ENCODE measurements at regions not wholly inside any gene's neighbourhood (a gene's known extent, or its start where the extent isn't known, plus 50 kb on each side); places are given as distances from the start of the nearest gene placed in this dataset.

GRCh38 chr9:15113288-15113687 lies 193.7 kb downstream of the TTC39B start:
- H2AFZ ChIP-seq (ENCODE audit: low read length): no peak overlapping the region
- no peaks in the 10 kb centered on the region for H3K9me3 ChIP-seq (ENCODE audit: insufficient read depth in 2 of 2, low read depth in 1 of 2, low read length in 1 of 2)
- H4K20me1 ChIP-seq (replicated peaks in 1 of 2; ENCODE audit: control insufficient read depth in 1 of 2, insufficient read depth in 2 of 2, low read length in 2 of 2): no peaks in the 10 kb centered on the region
- H3K27me3 ChIP-seq (replicated peaks in 1 of 4; ENCODE audit: control insufficient read depth in 3 of 4, extremely low read depth in 1 of 4, insufficient read depth in 3 of 4, low read length in 3 of 4): no peaks in the 10 kb centered on the region
- no peaks in the 10 kb centered on the region for H3K79me2 ChIP-seq (ENCODE audit: control insufficient read depth in 1 of 2, insufficient read depth in 2 of 2, low read length in 2 of 2)
- H4K91ac ChIP-seq (replicated peaks; ENCODE audit: insufficient read length, low read length): no peak overlapping the region
- no peak overlapping the region for H4K5ac ChIP-seq (ENCODE audit: insufficient read length, low read depth, low read length)
- no peak overlapping the region for H3K23ac ChIP-seq (ENCODE audit: insufficient read length)
- H4K8ac ChIP-seq (ENCODE audit: extremely low read depth, insufficient read depth, low read length): no peak overlapping the region
- POLR2A ChIA-PET (ENCODE audit: partially characterized antibody): no interaction called here
- H2BK5ac ChIP-seq (ENCODE audit: low read depth, low read length): no peak overlapping the region
- no peaks in the 10 kb centered on the region for H3K23me2 ChIP-seq (ENCODE audit: low read depth, low read length)
- no peak overlapping the region for H2AK5ac ChIP-seq (ENCODE audit: low read depth, low read length)
- H2BK120ac ChIP-seq (replicated peaks; ENCODE audit: low read depth, low read length): no peak overlapping the region
- H3K18ac ChIP-seq (ENCODE audit: extremely low read depth, low read length): no peak overlapping the region
- DNase-seq (ENCODE audit: low read depth in 1 of 2, low spot score in 2 of 2) (no peak), FAIRE-seq (no peak)
- no peaks in the 10 kb centered on the region for H3K36me3 ChIP-seq (ENCODE audit: control insufficient read depth in 2 of 4, insufficient read depth in 4 of 4, low read length in 3 of 4)
- no peak overlapping the region for H3K56ac ChIP-seq (replicated peaks; ENCODE audit: insufficient read length, low read depth, low read length)
- H2BK15ac ChIP-seq (ENCODE audit: low read length): no peak overlapping the region
- H2BK12ac ChIP-seq (ENCODE audit: low read depth, low read length): no peak overlapping the region
- H3K4me3 ChIP-seq (ENCODE audit: extremely low read depth in 1 of 4, insufficient read depth in 2 of 4, low read depth in 3 of 4, low read length in 4 of 4): no peak overlapping the region
- no peak overlapping the region for H3K4me2 ChIP-seq (ENCODE audit: insufficient read depth in 1 of 2, low read depth in 2 of 2, low read length in 2 of 2)
- no peak for TF ChIP-seq GABPA (IDR thresholded peaks at IDR 0.05; ENCODE audit: borderline replicate concordance, insufficient read depth, low read length)
- no peak for TF ChIP-seq USF2 (IDR thresholded peaks at IDR 0.05; ENCODE audit: low read length)
- no peak for TF ChIP-seq BCL11A (IDR thresholded peaks at IDR 0.05; ENCODE audit: low read depth in 2 of 2, low read length in 2 of 2)
- TF ChIP-seq NANOG (IDR thresholded peaks at IDR 0.05; ENCODE audit: insufficient read depth, low read depth, low read length, poor library complexity, severe bottlenecking): no peak
- no peaks in the 10 kb centered on the region for H3K79me1 ChIP-seq (ENCODE audit: low read depth, low read length)
- H3K4me1 ChIP-seq (replicated peaks in 1 of 4; ENCODE audit: control insufficient read depth in 3 of 4, insufficient read depth in 4 of 4, low read length in 3 of 4): peaks cover 2 to 10% (median 3%) of the 10 kb centered on the region in 4 experiments; a peak in 4 of 7 replicates
- no peak overlapping the region for H3K9ac ChIP-seq (replicated peaks in 1 of 4; ENCODE audit: extremely low read depth in 1 of 4, low read depth in 3 of 4, low read length in 3 of 4)
- no peak overlapping the region for H3K27ac ChIP-seq (ENCODE audit: low read depth, low read length)
- no peak overlapping the region for H3K4ac ChIP-seq (replicated peaks; ENCODE audit: insufficient read length, low read depth, low read length)
- CTCF ChIA-PET (ENCODE audit: partially characterized antibody): interaction anchor here (1.1 to 3.9 kb wide), 4 partner anchors 8 to 21 kb away, joined by 4 to 45 read pairs (median 4); no protein-coding TSS in a partner anchor
- no peak overlapping the region for H2BK20ac ChIP-seq (ENCODE audit: low read length)
- H3K14ac ChIP-seq (ENCODE audit: insufficient read length): no peak overlapping the region
